ENCODE measurements at regions not wholly inside any gene's neighbourhood (a gene's known extent, or its start where the extent isn't known, plus 50 kb on each side); places are given as distances from the start of the nearest gene placed in this dataset.
"Not testable (repeated sequence)": the region's sequence is repeated elsewhere in the genome, so short reads cannot be mapped to it uniquely, and the experiment has no call there.

- H3K23me2 ChIP-seq (ENCODE audit: low read depth, low read length); H3K79me1 ChIP-seq (ENCODE audit: low read depth, low read length); H3K4ac ChIP-seq (replicated peaks; ENCODE audit: insufficient read length, low read depth, low read length); H3K56ac ChIP-seq (replicated peaks; ENCODE audit: insufficient read length, low read depth, low read length); H2AK5ac ChIP-seq (ENCODE audit: low read depth, low read length); CTCF ChIA-PET (ENCODE audit: partially characterized antibody); H3K79me2 ChIP-seq (ENCODE audit: control insufficient read depth in 1 of 2, insufficient read depth in 2 of 2, low read length in 2 of 2); DNase-seq (ENCODE audit: low read depth in 1 of 2, low spot score in 2 of 2); H3K14ac ChIP-seq (ENCODE audit: insufficient read length); H3K23ac ChIP-seq (ENCODE audit: insufficient read length); H3K9me3 ChIP-seq (ENCODE audit: insufficient read depth in 2 of 2, low read depth in 1 of 2, low read length in 1 of 2); FAIRE-seq; H2AFZ ChIP-seq (ENCODE audit: low read length); H2BK20ac ChIP-seq (ENCODE audit: low read length); H2BK12ac ChIP-seq (ENCODE audit: low read depth, low read length); H3K27ac ChIP-seq (ENCODE audit: low read depth, low read length); H3K36me3 ChIP-seq (ENCODE audit: control insufficient read depth in 2 of 4, insufficient read depth in 4 of 4, low read length in 3 of 4); H3K4me2 ChIP-seq (ENCODE audit: insufficient read depth in 1 of 2, low read depth in 2 of 2, low read length in 2 of 2); H4K20me1 ChIP-seq (replicated peaks in 1 of 2; ENCODE audit: control insufficient read depth in 1 of 2, insufficient read depth in 2 of 2, low read length in 2 of 2); H4K8ac ChIP-seq (ENCODE audit: extremely low read depth, insufficient read depth, low read length); H3K27me3 ChIP-seq (replicated peaks in 1 of 4; ENCODE audit: control insufficient read depth in 3 of 4, extremely low read depth in 1 of 4, insufficient read depth in 3 of 4, low read length in 3 of 4); H2BK15ac ChIP-seq (ENCODE audit: low read length); H4K5ac ChIP-seq (ENCODE audit: insufficient read length, low read depth, low read length); H2BK120ac ChIP-seq (replicated peaks; ENCODE audit: low read depth, low read length); H3K9ac ChIP-seq (replicated peaks in 1 of 4; ENCODE audit: extremely low read depth in 1 of 4, low read depth in 3 of 4, low read length in 3 of 4); POLR2A ChIA-PET (ENCODE audit: partially characterized antibody); H4K91ac ChIP-seq (replicated peaks; ENCODE audit: insufficient read length, low read length); H2BK5ac ChIP-seq (ENCODE audit: low read depth, low read length); H3K18ac ChIP-seq (ENCODE audit: extremely low read depth, low read length); H3K4me3 ChIP-seq (ENCODE audit: extremely low read depth in 1 of 4, insufficient read depth in 2 of 4, low read depth in 3 of 4, low read length in 4 of 4); H3K4me1 ChIP-seq (replicated peaks in 1 of 4; ENCODE audit: control insufficient read depth in 3 of 4, insufficient read depth in 4 of 4, low read length in 3 of 4): not testable (repeated sequence)
- 86% methylated on average over 3 of the region's 3 CpGs; no CpG with 5 or more reads in 1 of the 2 experiments for WGBS, 2 experiments (ENCODE audit: extremely low coverage in 1 of 2, insufficient coverage in 1 of 2, insufficient read length in 1 of 2, insufficient replicate concordance in 2 of 2, low coverage in 1 of 2, low lambda C conversion rate in 2 of 2, missing lambda C conversion rate in 1 of 2)
These were observed 335.8 kb downstream of the TMEM38B start for GRCh38 chr9:106030146-106030545.

Measured in H1 (cell line).